Panc1 (cell line): ENCODE measurements at regions not wholly inside any gene's neighbourhood (a gene's known extent, or its start where the extent isn't known, plus 50 kb on each side); places are given as distances from the start of the nearest gene placed in this dataset.

Source experiments
- ATAC-seq: fragments of 200-7000 bp; cut with Tn5 transposase; 2 replicates; pipeline ENCODE4 v1.9.1; 2020; ENCODE audit warnings: mild to moderate bottlenecking, moderate library complexity
- BruUV-seq: library from RNA; stranded (reverse); fragments of 400-500 nt; replicated peaks from 2 replicates; lab custom pipeline; 2021; lab: Mats Ljungman, UMichigan
- CTCF ChIA-PET: fragments of 300-600 bp; sonication (Branson Sonifier 250); formaldehyde crosslinking; loops from one replicate; lab custom pipeline; 2022; ENCODE audit warnings: antibody characterized with exemption; lab: Charles Lee
- POLR2A ChIA-PET: fragments of 300-600 bp; sonication (Branson Sonifier 250); formaldehyde crosslinking; loops from one replicate; lab custom pipeline; 2022; ENCODE audit warnings: antibody characterized with exemption; lab: Charles Lee
- DNase-seq: peaks from one replicate; pipeline ENCODE4 v3.0.0-alpha.2; 2010; ENCODE audit warnings: low read depth, low spot score
- H3K27ac ChIP-seq: 2 replicates; pipeline ENCODE4 v1.5.1; 2011; ENCODE audit warnings: mild to moderate bottlenecking, low read length, inconsistent platforms
- H3K27me3 ChIP-seq: fragments of 200-500 bp; sonication (Bioruptor generic); 2 replicates; pipeline ENCODE4 v1.6.0; 2014; ENCODE audit warnings: low read length, inconsistent platforms; ENCODE audit not compliant: control insufficient read depth, insufficient read depth
- H3K36me3 ChIP-seq: fragments of 200-500 bp; sonication (Bioruptor generic); 2 replicates; pipeline ENCODE4 v1.5.1; 2014; ENCODE audit warnings: inconsistent platforms, mild to moderate bottlenecking, low read length, moderate library complexity; ENCODE audit not compliant: control insufficient read depth, insufficient read depth
- H3K4me1 ChIP-seq: 2 replicates; pipeline ENCODE4 v1.5.1; 2011; ENCODE audit warnings: inconsistent platforms, mild to moderate bottlenecking, low read length, moderate library complexity; ENCODE audit not compliant: control insufficient read depth, insufficient read depth
- H3K4me3 ChIP-seq, 2 experiments: 2 replicates each; pipeline ENCODE4 v1.5.1; 2011 to 2012; ENCODE audit warnings: low read depth in 2 of 2, low read length in 2 of 2, mild to moderate bottlenecking in 2 of 2, inconsistent platforms in 1 of 2, moderate library complexity in 1 of 2
- H3K9me3 ChIP-seq: fragments of 200-500 bp; sonication (Bioruptor generic); 2 replicates; pipeline ENCODE4 v1.5.1; 2014; ENCODE audit warnings: low read depth, mild to moderate bottlenecking, inconsistent platforms, low read length, moderate library complexity; ENCODE audit not compliant: control insufficient read depth, insufficient read depth
- POLR2AphosphoS5 ChIP-seq: IDR thresholded peaks from 2 replicates; pipeline ENCODE4 v1.6.1; 2012; ENCODE audit warnings: mild to moderate bottlenecking, low read depth, low read length, moderate library complexity
- SIN3A ChIP-seq: IDR thresholded peaks from 2 replicates; pipeline ENCODE4 v1.6.1; 2012; ENCODE audit warnings: low read depth, mild to moderate bottlenecking, low read length, moderate library complexity, borderline replicate concordance; ENCODE audit not compliant: insufficient read depth
- TCF7L2 ChIP-seq: IDR thresholded peaks from 2 replicates; pipeline ENCODE4 v1.6.1; 2011; ENCODE audit warnings: mild to moderate bottlenecking, low read depth, low read length, inconsistent platforms
- in situ Hi-C: cut with HindIII; loops from 2 replicates; pipeline ENCODE4 v1.10.0; 2016; ENCODE audit warnings: low sequenced_read_pairs, low pct_unique_long_range_greater_than_20kb
- intact Hi-C: fragments of 100-400 bp; cut with micrococcal nuclease; formaldehyde crosslinking; loops from one replicate; pipeline ENCODE4 v1.10.0; 2022; ENCODE audit not compliant: unreplicated experiment
- TF ChIP-seq, protein P1 (sequence below), 2 experiments: IDR thresholded peaks; 2 replicates each; pipeline ENCODE4 v1.6.1; 2011 to 2012; ENCODE audit warnings: low read depth in 2 of 2, control low read depth in 1 of 2, low read length in 1 of 2, mild to moderate bottlenecking in 1 of 2, moderate library complexity in 1 of 2; ENCODE audit not compliant: insufficient read depth in 1 of 2
- TF ChIP-seq, protein P2 (sequence below): fragments of 450-650 bp; IDR thresholded peaks from 2 replicates; pipeline ENCODE4 v1.5.1; 2017; ENCODE audit warnings: mild to moderate bottlenecking

DNA sequence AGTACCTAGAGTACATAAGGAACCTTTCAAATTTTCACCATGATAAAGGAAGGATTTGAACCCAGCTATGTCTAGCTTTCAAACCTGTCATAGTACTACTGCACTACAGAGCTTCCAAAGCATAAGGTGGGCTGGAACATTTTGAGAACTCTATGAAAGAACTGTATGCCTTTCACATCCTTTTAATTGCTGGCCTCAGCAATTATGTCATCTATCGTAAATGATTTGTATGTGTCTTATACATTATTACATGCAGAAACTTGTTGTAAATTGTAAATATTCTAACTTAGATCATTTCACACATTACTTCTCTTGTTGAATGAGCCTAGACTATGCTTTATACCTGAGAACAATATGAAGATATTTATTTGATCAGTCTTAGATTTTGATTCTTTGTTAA is 220.7 kb downstream of the HEPH start:
- Histone ChIP-seq H3K9me3 (no peaks in the 10 kb centered on the region), H3K4me3 (no peak overlapping the region), H3K4me1 (no peaks in the 10 kb centered on the region), H3K27me3 (no peaks in the 10 kb centered on the region), H3K36me3 (no peaks in the 10 kb centered on the region), H3K27ac (no peak overlapping the region)
- in situ Hi-C loops (no loop called here), intact Hi-C loops (no loop called here)
- TF ChIP-seq, protein P1, sequence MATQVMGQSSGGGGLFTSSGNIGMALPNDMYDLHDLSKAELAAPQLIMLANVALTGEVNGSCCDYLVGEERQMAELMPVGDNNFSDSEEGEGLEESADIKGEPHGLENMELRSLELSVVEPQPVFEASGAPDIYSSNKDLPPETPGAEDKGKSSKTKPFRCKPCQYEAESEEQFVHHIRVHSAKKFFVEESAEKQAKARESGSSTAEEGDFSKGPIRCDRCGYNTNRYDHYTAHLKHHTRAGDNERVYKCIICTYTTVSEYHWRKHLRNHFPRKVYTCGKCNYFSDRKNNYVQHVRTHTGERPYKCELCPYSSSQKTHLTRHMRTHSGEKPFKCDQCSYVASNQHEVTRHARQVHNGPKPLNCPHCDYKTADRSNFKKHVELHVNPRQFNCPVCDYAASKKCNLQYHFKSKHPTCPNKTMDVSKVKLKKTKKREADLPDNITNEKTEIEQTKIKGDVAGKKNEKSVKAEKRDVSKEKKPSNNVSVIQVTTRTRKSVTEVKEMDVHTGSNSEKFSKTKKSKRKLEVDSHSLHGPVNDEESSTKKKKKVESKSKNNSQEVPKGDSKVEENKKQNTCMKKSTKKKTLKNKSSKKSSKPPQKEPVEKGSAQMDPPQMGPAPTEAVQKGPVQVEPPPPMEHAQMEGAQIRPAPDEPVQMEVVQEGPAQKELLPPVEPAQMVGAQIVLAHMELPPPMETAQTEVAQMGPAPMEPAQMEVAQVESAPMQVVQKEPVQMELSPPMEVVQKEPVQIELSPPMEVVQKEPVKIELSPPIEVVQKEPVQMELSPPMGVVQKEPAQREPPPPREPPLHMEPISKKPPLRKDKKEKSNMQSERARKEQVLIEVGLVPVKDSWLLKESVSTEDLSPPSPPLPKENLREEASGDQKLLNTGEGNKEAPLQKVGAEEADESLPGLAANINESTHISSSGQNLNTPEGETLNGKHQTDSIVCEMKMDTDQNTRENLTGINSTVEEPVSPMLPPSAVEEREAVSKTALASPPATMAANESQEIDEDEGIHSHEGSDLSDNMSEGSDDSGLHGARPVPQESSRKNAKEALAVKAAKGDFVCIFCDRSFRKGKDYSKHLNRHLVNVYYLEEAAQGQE (IDR thresholded peaks at IDR 0.05; ENCODE audit: insufficient read depth in 1 of 2, low read depth in 2 of 2, low read length in 1 of 2): no peak
- TF ChIP-seq TCF7L2: no peak
- no peak for TF ChIP-seq SIN3A
- TF ChIP-seq POLR2AphosphoS5: no peak
- TF ChIP-seq, protein P2, sequence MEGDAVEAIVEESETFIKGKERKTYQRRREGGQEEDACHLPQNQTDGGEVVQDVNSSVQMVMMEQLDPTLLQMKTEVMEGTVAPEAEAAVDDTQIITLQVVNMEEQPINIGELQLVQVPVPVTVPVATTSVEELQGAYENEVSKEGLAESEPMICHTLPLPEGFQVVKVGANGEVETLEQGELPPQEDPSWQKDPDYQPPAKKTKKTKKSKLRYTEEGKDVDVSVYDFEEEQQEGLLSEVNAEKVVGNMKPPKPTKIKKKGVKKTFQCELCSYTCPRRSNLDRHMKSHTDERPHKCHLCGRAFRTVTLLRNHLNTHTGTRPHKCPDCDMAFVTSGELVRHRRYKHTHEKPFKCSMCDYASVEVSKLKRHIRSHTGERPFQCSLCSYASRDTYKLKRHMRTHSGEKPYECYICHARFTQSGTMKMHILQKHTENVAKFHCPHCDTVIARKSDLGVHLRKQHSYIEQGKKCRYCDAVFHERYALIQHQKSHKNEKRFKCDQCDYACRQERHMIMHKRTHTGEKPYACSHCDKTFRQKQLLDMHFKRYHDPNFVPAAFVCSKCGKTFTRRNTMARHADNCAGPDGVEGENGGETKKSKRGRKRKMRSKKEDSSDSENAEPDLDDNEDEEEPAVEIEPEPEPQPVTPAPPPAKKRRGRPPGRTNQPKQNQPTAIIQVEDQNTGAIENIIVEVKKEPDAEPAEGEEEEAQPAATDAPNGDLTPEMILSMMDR: no peak
- DNase-seq (no peak), ATAC-seq (no peak)
- ChIA-PET CTCF (no interaction called here), POLR2A (no interaction called here)
- no TSS peak for BruUV-seq

DNA sequence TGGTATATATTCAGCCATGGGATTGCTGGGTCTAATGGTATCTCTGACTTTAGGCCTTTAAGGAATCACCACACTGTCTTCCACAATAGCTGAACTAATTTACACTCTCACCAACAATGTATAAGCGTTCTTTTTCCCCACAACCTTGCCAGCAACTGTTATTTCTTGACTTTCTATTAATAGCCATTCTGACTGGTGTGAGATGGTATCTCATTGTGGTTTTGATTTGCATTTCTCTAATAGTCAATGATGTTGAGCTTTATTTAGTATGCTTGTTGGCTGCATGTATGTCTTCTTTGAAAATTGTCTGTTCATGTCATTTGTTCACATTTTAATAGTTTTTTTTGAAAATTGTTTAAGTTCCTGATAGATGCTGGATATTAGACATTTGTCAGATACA is 235.2 kb downstream of the HEPH start:
- no peaks in the 10 kb centered on the region for H3K36me3 ChIP-seq
- DNase-seq: no peak
- ChIA-PET POLR2A (no interaction called here), CTCF (no interaction called here)
- H3K27me3 ChIP-seq: no peaks in the 10 kb centered on the region
- intact Hi-C loops: no loop called here
- no peak for ATAC-seq
- BruUV-seq: no TSS peak
- no peak overlapping the region for H3K27ac ChIP-seq
- in situ Hi-C loops: no loop called here
- no peaks in the 10 kb centered on the region for H3K4me1 ChIP-seq
- TF ChIP-seq SIN3A: no peak
- TF ChIP-seq, protein P2: no peak
- no peak for TF ChIP-seq POLR2AphosphoS5
- TF ChIP-seq, protein P1 (IDR thresholded peaks at IDR 0.05; ENCODE audit: insufficient read depth in 1 of 2, low read depth in 2 of 2, low read length in 1 of 2): no peak
- TF ChIP-seq TCF7L2: no peak
- H3K4me3 ChIP-seq: no peak overlapping the region
- no peaks in the 10 kb centered on the region for H3K9me3 ChIP-seq
